B cell (primary cell): ENCODE measurements at regions not wholly inside any gene's neighbourhood (a gene's known extent, or its start where the extent isn't known, plus 50 kb on each side); places are given as distances from the start of the nearest gene placed in this dataset.

Experiments used
- EZH2 ChIP-seq: IDR thresholded peaks from 2 replicates; pipeline ENCODE4 v1.6.1; 2012; ENCODE audit warnings: borderline replicate concordance, low read depth, mild to moderate bottlenecking, moderate library complexity, low read length; ENCODE audit not compliant: insufficient read depth, poor library complexity, severe bottlenecking
- TF ChIP-seq, protein P1 (sequence below): fragments of 200-600 bp; IDR thresholded peaks from one replicate; pipeline ENCODE4 v1.8.0; 2022; ENCODE audit warnings: antibody characterized with exemption, mild to moderate bottlenecking

DNA sequence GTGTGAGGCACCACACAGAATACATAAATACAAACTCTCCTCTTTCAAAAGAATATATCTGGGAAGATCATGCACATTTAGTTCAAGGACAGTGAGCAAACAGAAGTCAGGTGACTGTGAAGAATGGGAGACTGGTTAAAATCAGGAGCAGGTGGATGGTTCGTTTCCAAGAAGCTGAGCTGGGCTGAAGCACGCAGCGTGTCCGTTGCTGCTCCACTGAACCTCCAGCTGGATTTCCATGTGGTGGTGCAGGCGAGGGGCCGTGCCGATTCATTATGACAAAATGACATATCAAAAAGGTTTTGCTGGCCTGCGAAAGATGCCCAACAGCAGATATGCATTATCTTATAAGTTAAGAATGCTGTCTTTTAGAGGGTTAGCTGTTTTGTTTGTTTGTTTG lies 66.0 kb downstream of the OLIG1 start:
- TF ChIP-seq, protein P1, sequence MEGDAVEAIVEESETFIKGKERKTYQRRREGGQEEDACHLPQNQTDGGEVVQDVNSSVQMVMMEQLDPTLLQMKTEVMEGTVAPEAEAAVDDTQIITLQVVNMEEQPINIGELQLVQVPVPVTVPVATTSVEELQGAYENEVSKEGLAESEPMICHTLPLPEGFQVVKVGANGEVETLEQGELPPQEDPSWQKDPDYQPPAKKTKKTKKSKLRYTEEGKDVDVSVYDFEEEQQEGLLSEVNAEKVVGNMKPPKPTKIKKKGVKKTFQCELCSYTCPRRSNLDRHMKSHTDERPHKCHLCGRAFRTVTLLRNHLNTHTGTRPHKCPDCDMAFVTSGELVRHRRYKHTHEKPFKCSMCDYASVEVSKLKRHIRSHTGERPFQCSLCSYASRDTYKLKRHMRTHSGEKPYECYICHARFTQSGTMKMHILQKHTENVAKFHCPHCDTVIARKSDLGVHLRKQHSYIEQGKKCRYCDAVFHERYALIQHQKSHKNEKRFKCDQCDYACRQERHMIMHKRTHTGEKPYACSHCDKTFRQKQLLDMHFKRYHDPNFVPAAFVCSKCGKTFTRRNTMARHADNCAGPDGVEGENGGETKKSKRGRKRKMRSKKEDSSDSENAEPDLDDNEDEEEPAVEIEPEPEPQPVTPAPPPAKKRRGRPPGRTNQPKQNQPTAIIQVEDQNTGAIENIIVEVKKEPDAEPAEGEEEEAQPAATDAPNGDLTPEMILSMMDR, result no peak
- no peak for TF ChIP-seq EZH2
